Hematopoietic multipotent progenitor cell (in vitro differentiated cells): ENCODE measurements at regions not wholly inside any gene's neighbourhood (a gene's known extent, or its start where the extent isn't known, plus 50 kb on each side); places are given as distances from the start of the nearest gene placed in this dataset.

Experiments used
- DNase-seq, 3 donors: peaks; one replicate each; pipeline ENCODE4 v3.0.0-alpha.2; 2011 to 2015; ENCODE audit warnings: low read depth in 2 of 3, low spot score in 2 of 3

GRCh38 chr17:13735861-13736260, 134.1 kb upstream of the HS3ST3A1 start:
- no peak for DNase-seq

GRCh38 chr17:13736916-13737315, 135.2 kb upstream of the HS3ST3A1 start:
- DNase-seq, result no peak

- no peak for DNase-seq
Observed at GRCh38 chr17:13740686-13741085, 139.0 kb upstream of the HS3ST3A1 start.

DNA sequence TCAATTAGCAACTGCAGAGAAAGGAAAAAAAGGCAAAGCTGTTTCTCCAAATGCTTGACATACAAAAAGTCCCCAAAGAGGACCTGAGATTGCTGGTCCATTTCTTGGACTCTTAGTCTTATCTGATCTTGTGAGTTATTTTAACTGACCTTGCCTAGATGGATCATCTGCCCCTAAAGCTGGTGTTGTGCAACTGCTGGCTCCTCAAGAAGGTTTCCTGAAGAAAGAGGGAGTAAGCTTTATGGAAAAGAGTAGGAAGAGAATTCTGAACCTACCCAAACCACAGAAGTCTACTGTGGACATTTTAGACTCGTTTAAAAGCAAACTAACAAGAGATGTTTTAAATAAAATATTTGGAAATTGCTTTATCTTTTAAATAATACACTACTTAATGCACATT, 140.0 kb upstream of the HS3ST3A1 start:
- no peak for DNase-seq

- DNase-seq, result no peak
Observed at GRCh38 chr17:13743906-13744305, 142.2 kb upstream of the HS3ST3A1 start.

- no peak for DNase-seq
Observed at GRCh38 chr17:13746404-13746803, 144.7 kb upstream of the HS3ST3A1 start.

- DNase-seq, result no peak
Observed at GRCh38 chr17:13749166-13749890, 147.6 kb upstream of the HS3ST3A1 start.

GRCh38 chr17:13749891-13750235, 148.1 kb upstream of the HS3ST3A1 start:
- no peak for DNase-seq

DNA sequence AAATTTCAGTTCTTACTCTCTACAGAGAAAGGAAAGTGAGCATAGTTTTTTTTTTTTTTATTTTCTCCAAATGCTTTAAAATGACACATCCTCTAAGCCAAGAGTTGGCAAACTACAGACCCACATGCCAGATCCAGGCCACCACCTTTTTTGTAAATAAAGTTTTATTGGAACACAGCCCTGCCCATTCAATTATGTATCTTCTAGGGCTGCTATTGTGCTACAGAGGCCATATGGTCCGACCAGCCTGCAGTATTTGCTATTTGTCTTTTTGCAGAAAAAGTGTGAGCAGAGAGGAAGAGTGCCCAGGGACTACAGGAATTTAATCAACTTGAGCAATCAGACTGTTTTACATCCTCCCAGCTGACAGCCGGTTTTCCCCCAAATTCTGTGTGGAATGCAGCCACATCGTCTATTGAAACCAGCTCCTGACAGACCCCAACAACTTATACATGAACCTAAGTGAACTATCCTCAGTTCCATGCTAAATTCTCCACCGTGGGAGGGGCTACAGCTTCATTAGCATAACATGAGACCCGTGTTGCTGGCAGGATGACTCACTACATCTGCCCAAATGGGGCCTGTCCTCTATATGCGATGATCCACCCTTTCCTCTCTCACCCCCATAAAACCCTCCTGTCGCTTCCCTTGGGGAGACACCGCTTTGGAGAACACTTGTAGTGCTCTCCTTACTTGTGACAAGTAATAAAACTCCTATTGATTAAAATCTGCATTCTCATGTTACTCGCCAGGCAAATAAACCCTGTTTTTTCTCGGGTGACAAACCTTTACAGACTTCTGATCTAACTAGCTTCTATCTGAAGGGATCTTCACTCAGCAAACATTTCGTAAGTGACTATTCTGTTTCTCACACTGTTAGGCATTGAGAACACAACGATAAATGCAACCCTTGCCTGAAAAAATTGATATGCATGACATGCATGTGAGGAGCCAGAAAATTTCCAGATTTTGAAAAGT, 149.4 kb upstream of the HS3ST3A1 start:
- no peak for DNase-seq

DNA sequence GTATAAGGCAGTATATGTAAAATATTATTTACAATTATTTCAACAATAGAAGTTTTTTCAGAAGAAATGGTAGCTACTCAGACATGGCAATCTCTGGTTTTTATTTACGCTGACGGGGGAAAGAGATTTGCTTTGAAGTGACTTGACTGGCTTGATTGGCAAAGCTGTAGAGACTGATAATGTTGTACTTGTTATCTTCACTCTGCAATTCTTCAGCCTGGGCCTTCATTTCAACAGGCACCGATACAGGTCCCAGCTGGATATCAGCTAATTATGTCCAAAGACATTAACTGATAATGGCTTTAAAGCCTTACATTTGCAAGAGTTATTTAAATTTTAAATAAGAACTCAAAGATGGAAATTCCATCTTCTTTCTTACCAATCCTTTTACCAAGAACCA, 151.4 kb upstream of the HS3ST3A1 start:
- no peak for DNase-seq

DNA sequence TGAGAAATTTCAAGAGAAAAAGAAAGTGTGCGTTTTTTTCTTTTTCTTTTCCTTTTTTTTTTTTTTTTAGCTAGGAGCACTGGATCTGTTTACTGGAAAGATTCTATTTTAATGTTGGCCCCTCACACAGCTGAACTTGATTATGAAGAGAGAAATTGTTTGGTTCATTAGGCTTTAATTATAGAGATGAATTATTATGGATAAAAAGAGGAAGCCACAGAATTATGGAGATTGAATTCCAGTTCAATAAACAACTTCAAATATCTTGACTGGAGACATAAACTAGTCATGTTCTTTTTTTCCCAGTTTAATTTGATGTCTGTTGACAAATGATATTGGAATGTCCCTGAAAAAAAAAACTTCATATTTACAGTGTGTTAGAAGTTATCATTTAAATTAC, 152.0 kb upstream of the HS3ST3A1 start:
- no peak for DNase-seq

DNA sequence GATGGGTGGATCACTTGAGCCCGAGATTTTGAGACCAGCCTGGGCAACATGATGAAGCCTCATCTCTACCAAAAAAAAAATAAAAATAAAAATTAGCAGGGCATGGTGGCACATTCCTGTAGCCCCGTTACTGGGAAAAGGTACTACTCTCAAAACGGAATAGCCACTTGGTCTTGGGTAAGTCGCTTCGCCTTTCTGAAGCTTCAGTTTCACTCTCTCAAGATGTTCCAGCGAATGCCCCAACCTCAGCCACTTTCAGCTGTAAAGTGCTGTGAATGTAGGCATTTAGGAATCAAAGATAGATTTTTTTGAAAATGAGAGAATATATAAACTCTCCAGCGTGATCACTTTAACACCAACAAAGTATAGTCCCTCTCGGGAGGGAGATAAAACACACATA, 154.1 kb upstream of the HS3ST3A1 start:
- no peak for DNase-seq

GRCh38 chr17:13756763-13757162, 155.0 kb upstream of the HS3ST3A1 start:
- DNase-seq, result no peak

GRCh38 chr17:13757871-13758270, 156.1 kb upstream of the HS3ST3A1 start:
- no peak for DNase-seq

DNA sequence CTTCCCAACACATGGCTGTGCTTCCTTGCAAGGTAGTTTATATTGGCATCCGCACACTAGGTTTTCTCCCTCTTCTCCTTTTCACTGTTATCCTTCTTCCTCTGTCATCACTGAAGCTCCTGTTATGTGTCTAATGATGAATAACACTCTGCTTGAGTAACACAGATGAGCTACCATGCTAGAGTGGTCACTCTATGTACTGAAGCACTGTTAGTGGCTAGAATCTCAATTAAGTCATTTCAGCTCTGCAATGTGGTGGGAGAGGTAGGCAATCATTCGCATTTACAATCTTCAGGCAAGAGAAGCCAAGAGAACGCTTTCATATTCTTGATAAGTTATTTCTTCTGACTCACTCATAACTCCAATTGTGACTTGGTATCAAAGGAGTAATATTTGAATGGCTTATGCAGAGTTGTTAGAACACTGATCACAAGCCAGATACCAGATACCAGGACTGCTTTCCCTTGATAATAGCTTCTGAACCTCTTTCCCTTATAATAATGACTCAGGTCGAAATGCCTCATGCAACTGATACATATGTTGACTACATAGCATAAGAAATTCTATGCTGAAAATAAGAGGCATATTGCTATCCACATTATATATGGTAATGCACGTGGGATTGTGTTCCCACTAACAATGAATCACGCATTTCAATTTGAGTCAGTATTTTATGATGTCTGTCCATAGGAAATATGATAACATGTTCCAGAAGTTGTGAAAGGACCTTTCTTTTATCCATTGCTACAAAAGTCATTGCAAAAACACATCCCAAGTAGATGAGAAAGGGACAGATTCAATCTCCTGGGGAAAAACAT, 158.0 kb upstream of the HS3ST3A1 start:
- DNase-seq, result no peak

DNA sequence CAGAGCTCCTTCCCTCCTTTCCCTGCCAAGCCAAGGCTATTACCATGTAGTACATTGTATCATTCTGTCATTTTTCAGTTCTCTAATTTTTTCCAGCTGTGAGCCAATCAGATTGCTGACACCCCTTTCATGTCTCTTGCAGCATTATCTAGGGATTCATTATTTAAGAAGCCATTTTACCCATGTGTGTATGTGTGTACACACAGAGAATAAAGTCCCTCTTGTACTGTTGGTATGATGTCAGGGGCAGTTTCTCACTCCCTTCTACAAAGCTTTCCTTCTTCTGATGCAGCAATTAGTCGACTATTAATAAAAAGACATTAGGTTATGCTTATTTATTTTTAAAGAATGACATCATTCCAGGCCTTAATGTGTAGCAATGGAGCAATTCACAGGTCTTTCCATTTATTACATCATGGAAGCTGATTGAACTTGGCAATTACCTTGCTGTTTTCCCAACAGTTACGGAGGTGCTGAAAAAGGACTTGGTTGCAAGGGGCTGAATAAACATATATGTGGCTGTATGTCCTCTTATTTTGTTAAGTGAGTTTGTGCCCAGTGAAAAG, 159.4 kb upstream of the HS3ST3A1 start:
- DNase-seq, result no peak

DNA sequence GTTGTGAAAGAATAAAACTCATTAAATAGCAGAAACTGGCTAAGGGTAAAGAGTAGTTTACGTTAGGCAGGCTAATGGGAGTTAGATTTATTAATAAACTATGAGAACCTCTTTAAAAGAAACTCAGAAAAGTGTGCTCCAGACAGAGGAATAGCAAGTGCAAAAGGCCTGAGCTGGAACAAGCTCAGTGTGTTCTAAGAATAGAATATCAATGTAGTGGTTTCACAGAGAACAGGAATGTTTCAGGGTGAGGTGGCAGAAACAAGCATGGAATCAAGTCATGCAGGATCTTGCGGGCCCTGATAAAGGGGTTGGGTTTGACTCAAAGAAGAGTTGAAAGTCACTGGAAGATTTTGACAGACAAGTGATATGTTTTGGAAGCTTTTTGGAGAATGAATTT, 164.0 kb upstream of the HS3ST3A1 start:
- DNase-seq, result no peak

- DNase-seq, result no peak
Observed at GRCh38 chr17:13770702-13771101, 169.0 kb upstream of the HS3ST3A1 start.

- DNase-seq, result no peak
Observed at GRCh38 chr17:13775450-13775849, 173.7 kb upstream of the HS3ST3A1 start.

- no peak for DNase-seq
Observed at GRCh38 chr17:13776027-13776551, 174.4 kb upstream of the HS3ST3A1 start.

- DNase-seq, result no peak
Observed at GRCh38 chr17:13777003-13777402, 175.3 kb upstream of the HS3ST3A1 start.
